ENCODE measurements at regions not wholly inside any gene's neighbourhood (a gene's known extent, or its start where the extent isn't known, plus 50 kb on each side); places are given as distances from the start of the nearest gene placed in this dataset.

DNA sequence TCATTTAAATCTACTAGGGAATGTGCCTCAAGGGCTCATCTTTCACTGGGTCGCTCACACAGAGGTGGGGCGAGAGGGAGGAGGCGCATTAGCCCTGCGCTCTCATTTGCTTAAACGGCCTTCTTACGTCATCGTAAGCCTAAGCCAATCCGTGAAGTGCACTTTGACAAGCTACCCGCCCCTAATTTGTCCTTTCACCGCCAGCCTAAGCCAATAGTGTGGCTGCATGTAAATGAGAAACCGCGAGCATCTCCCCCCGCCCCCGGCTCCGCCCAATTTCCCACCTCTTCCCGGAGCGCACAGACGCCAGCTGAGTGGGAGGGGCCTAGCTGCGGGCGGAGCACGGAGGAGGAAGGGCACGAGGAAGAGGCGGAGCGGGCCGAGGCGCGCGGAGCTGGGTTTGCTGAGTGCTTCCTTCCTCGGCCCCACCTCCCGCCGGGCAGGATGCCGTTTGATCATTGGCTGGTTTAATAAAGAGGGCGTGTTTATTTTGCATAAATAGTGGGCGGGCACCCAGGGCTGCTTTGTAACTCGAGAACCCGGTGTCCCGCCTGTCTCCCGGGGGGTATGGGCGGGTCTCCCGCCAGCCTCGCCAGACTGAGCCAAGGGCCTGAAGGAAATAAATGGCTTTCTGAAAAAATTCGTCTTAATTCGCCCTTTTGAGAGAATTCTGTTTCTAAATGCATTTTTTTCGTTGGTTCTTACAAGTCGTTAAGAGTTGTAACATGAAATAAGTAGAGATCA lies 289.6 kb upstream of the NFE2L3 start:
- TF ChIP-seq, protein P1, sequence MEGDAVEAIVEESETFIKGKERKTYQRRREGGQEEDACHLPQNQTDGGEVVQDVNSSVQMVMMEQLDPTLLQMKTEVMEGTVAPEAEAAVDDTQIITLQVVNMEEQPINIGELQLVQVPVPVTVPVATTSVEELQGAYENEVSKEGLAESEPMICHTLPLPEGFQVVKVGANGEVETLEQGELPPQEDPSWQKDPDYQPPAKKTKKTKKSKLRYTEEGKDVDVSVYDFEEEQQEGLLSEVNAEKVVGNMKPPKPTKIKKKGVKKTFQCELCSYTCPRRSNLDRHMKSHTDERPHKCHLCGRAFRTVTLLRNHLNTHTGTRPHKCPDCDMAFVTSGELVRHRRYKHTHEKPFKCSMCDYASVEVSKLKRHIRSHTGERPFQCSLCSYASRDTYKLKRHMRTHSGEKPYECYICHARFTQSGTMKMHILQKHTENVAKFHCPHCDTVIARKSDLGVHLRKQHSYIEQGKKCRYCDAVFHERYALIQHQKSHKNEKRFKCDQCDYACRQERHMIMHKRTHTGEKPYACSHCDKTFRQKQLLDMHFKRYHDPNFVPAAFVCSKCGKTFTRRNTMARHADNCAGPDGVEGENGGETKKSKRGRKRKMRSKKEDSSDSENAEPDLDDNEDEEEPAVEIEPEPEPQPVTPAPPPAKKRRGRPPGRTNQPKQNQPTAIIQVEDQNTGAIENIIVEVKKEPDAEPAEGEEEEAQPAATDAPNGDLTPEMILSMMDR (IDR thresholded peaks at IDR 0.05; ENCODE audit: unreplicated experiment) = no peak
- DNase-seq (ENCODE audit: low spot score, unreplicated experiment) = peak; percentile 99
- peaks cover 40% of the 10 kb centered on the region for H3K27me3 Mint-ChIP-seq
- no peaks in the 10 kb centered on the region for H3K36me3 Mint-ChIP-seq (ENCODE audit: insufficient read depth)
- peak overlapping the region; percentile 82 for H3K27ac Mint-ChIP-seq
- H3K4me1 Mint-ChIP-seq (ENCODE audit: low read depth) = peaks cover 7% of the 10 kb centered on the region
- no peaks in the 10 kb centered on the region for H3K9me3 Mint-ChIP-seq (ENCODE audit: low read depth)
- peak overlapping the region; percentile 57 for H3K4me3 Mint-ChIP-seq (ENCODE audit: low read depth)

DNA sequence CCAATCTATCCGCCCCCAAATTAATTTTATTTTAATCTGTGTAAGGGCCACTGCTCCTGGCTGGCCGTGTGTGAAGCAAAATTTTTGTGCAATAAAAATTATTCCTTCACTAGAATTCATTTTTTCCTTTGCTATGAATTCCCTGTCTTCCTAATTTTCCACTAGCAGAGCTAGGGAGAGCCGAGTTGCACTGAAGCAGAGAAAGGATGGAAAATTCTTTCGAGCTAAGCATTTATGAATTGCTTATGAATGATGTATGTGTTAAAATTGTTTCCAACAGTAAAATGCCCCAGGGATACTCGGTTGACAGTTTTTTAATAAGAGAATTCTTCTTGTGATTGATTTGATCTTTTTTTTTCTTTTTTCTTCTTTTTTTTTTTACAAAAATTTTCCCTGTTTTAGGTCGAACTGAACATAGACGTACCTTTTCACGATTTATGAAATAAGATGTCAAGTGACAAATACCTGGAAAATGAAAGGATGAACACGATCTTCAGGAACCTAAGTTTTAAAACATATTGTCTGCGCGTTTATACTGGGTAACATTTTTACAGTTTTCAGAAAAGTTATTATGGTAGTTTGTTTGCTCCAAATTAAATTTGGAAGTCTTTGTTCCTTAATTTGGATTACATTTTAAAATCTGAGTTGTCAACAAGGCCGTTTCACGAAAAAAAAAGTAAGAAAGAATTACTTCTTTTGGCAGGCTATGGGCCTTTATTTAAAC lies 288.8 kb upstream of the NFE2L3 start:
- peaks cover 7% of the 10 kb centered on the region for H3K4me1 Mint-ChIP-seq (ENCODE audit: low read depth)
- peaks cover 47% of the 10 kb centered on the region for H3K27me3 Mint-ChIP-seq
- peak overlapping the region; percentile 82 for H3K27ac Mint-ChIP-seq
- DNase-seq (ENCODE audit: low spot score, unreplicated experiment) = no peak
- peak overlapping the region; percentile 57 for H3K4me3 Mint-ChIP-seq (ENCODE audit: low read depth)
- TF ChIP-seq, protein P1 (IDR thresholded peaks at IDR 0.05; ENCODE audit: unreplicated experiment) = no peak
- no peaks in the 10 kb centered on the region for H3K36me3 Mint-ChIP-seq (ENCODE audit: insufficient read depth)
- H3K9me3 Mint-ChIP-seq (ENCODE audit: low read depth) = no peaks in the 10 kb centered on the region

DNA sequence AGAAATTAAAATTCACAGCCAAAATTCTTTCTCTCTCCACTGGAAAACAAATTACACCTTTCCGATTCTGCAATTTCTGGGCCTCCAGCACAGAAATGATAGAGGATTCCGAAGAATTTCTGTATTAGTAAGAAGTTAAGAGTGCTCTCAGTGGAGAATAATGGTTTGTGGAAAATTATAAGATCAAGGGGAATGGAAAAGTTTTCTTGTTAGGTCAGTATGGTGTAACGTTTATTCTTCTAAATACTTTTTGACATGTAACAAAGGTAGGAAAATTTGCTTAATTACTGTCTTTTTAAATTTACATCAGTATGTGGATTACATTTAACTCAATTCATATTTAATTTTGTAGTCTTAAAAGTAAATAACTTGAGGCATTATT lies 288.3 kb upstream of the NFE2L3 start:
- DNase-seq (ENCODE audit: low spot score, unreplicated experiment) = no peak
- no peak overlapping the region for H3K4me3 Mint-ChIP-seq (ENCODE audit: low read depth)
- peaks cover 5% of the 10 kb centered on the region for H3K4me1 Mint-ChIP-seq (ENCODE audit: low read depth)
- TF ChIP-seq, protein P1 (IDR thresholded peaks at IDR 0.05; ENCODE audit: unreplicated experiment) = no peak
- peaks cover 52% of the 10 kb centered on the region for H3K27me3 Mint-ChIP-seq
- H3K27ac Mint-ChIP-seq = no peak overlapping the region
- no peaks in the 10 kb centered on the region for H3K9me3 Mint-ChIP-seq (ENCODE audit: low read depth)
- H3K36me3 Mint-ChIP-seq (ENCODE audit: insufficient read depth) = no peaks in the 10 kb centered on the region

DNA sequence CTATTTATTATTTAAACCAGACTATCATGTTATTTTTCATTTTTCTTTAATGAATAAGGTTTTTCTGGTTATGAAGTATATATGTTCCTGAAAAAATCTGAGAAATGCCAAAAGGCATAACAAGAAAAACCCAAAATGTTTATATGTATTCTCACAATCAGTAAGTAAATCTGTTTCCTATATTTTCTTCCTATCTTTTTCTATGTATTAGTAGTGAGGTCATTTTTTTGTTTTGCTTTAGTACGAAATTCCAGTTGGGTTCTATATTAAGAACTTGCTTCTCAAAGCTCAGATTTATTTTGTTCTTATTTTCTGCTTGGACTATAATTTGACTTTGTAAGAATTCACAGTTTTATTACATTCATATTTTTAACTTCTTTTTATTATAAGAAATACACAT lies 287.5 kb upstream of the NFE2L3 start:
- no peak overlapping the region for H3K27ac Mint-ChIP-seq
- H3K36me3 Mint-ChIP-seq (ENCODE audit: insufficient read depth) = no peaks in the 10 kb centered on the region
- peaks cover 60% of the 10 kb centered on the region for H3K27me3 Mint-ChIP-seq
- DNase-seq (ENCODE audit: low spot score, unreplicated experiment) = no peak
- H3K4me3 Mint-ChIP-seq (ENCODE audit: low read depth) = no peak overlapping the region
- TF ChIP-seq, protein P1 (IDR thresholded peaks at IDR 0.05; ENCODE audit: unreplicated experiment) = no peak
- H3K4me1 Mint-ChIP-seq (ENCODE audit: low read depth) = peaks cover 4% of the 10 kb centered on the region
- no peaks in the 10 kb centered on the region for H3K9me3 Mint-ChIP-seq (ENCODE audit: low read depth)

DNA sequence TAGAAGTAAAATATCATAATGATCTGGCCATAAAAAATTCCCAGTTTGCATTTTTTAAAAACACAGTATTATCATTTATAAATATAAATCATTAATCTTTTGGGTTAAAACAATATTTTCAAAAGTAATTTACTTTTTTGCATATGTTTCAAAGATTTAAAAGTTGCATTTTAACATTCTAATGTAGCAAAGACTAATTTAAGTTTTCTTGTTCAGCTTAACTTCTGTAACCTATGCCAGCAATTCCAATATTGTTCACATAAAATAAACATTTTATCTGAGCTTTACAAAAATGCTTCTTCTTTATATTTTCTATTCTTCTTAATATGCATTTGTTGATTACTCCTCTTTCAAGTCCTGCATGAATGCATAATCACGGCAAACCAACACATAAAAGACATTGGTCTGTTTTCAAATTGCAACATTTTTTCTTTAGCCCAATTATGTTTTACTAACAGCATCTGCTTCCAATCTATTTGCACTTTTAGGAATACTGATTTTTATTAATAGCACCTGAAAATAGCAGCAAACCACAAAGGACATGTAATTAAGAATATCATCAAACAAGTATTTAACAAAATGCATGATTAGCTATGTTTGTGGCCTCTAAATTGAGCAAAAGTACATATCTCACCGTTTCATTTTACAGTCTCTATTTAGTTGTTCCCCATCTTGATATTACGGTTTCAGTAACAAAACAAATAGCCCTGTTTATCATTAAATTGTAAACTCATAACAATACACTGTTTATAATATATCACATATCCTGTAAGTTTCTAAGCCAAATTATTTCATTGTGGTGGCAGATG lies 286.9 kb upstream of the NFE2L3 start:
- DNase-seq (ENCODE audit: low spot score, unreplicated experiment) = no peak
- H3K9me3 Mint-ChIP-seq (ENCODE audit: low read depth) = no peaks in the 10 kb centered on the region
- no peak overlapping the region for H3K4me3 Mint-ChIP-seq (ENCODE audit: low read depth)
- H3K27me3 Mint-ChIP-seq = peaks cover 67% of the 10 kb centered on the region
- TF ChIP-seq, protein P1 (IDR thresholded peaks at IDR 0.05; ENCODE audit: unreplicated experiment) = no peak
- peaks cover 5% of the 10 kb centered on the region for H3K4me1 Mint-ChIP-seq (ENCODE audit: low read depth)
- no peaks in the 10 kb centered on the region for H3K36me3 Mint-ChIP-seq (ENCODE audit: insufficient read depth)
- H3K27ac Mint-ChIP-seq = no peak overlapping the region

Measured in progenitor cell of endocrine pancreas (in vitro differentiated cells).